ENCODE measurements at regions not wholly inside any gene's neighbourhood (a gene's known extent, or its start where the extent isn't known, plus 50 kb on each side); places are given as distances from the start of the nearest gene placed in this dataset.

GRCh38 chr14:41137741-41138140 is 468.9 kb upstream of the LRFN5 start:
- no peaks in the 10 kb centered on the region for H3K4me1 ChIP-seq (ENCODE audit: control insufficient read depth in 1 of 2, insufficient read depth in 2 of 2, low read depth in 1 of 2, low read length in 1 of 2)
- H3K9me3 ChIP-seq = no peaks in the 10 kb centered on the region
- no peak for DNase-seq
- no peak overlapping the region for H3K27ac ChIP-seq (ENCODE audit: low read depth in 2 of 2, low read length in 1 of 2)
- no peak overlapping the region for H3K4me2 ChIP-seq
- H3K9me2 ChIP-seq = no peaks in the 10 kb centered on the region
- 62% methylated on average over 2 of the region's 2 CpGs for WGBS (ENCODE audit: low lambda C conversion rate)
- H3F3A ChIP-seq (replicated peaks; ENCODE audit: insufficient read depth) = no peaks in the 10 kb centered on the region
- H3K36me3 ChIP-seq (replicated peaks in 1 of 2; ENCODE audit: control insufficient read depth in 1 of 2, insufficient read depth in 2 of 2, low read length in 1 of 2) = no peaks in the 10 kb centered on the region
- ChIA-PET CTCF (no interaction called here), POLR2A (no interaction called here)
- H2AFZ ChIP-seq (ENCODE audit: low read depth) = no peak overlapping the region
- H3K9ac ChIP-seq = no peak overlapping the region
- H4K20me1 ChIP-seq (ENCODE audit: insufficient read depth) = no peaks in the 10 kb centered on the region
- H3K79me2 ChIP-seq (ENCODE audit: insufficient read depth) = no peaks in the 10 kb centered on the region
- no peak for TF ChIP-seq IRF3 (IDR thresholded peaks at IDR 0.05; ENCODE audit: low read depth, low read length)
- TF ChIP-seq YY1 (IDR thresholded peaks at IDR 0.05; ENCODE audit: low read depth) = no peak
- TF ChIP-seq RCOR1 (IDR thresholded peaks at IDR 0.05; ENCODE audit: low read length) = no peak
- no peaks in the 10 kb centered on the region for H3K27me3 ChIP-seq (ENCODE audit: insufficient read depth)
- no peak overlapping the region for H3K4me3 ChIP-seq (ENCODE audit: low read depth in 2 of 2, low read length in 1 of 2)

GRCh38 chr14:41130274-41130673 is 476.4 kb upstream of the LRFN5 start:
- H3K4me2 ChIP-seq = no peak overlapping the region
- H3K4me1 ChIP-seq (ENCODE audit: control insufficient read depth in 1 of 2, insufficient read depth in 2 of 2, low read depth in 1 of 2, low read length in 1 of 2) = no peaks in the 10 kb centered on the region
- ChIA-PET CTCF (no interaction called here), POLR2A (no interaction called here)
- no CpG with 5 or more reads among the region's 2 CpGs for WGBS (ENCODE audit: low lambda C conversion rate)
- no peak overlapping the region for H2AFZ ChIP-seq (ENCODE audit: low read depth)
- TF ChIP-seq YY1 (IDR thresholded peaks at IDR 0.05; ENCODE audit: low read depth) (no peak), FOXJ3 (CRISPR knock-in tag; IDR thresholded peaks at IDR 0.05) (no peak), USF2 (IDR thresholded peaks at IDR 0.05; ENCODE audit: borderline replicate concordance, low read depth, low read length) (no peak), ELF1 (IDR thresholded peaks at IDR 0.05) (no peak), USF1 (IDR thresholded peaks at IDR 0.05; ENCODE audit: borderline replicate concordance, low read depth) (no peak), RXRA (IDR thresholded peaks at IDR 0.05; ENCODE audit: borderline replicate concordance, low read depth) (no peak), ZBTB33 (IDR thresholded peaks at IDR 0.05; ENCODE audit: borderline replicate concordance, low read depth) (no peak), FOSL2 (IDR thresholded peaks at IDR 0.05; ENCODE audit: borderline replicate concordance, low read depth) (no peak), PBX3 (IDR thresholded peaks at IDR 0.05) (no peak), CHD2 (IDR thresholded peaks at IDR 0.05; ENCODE audit: low read length, partially characterized antibody) (no peak), GATA2 (CRISPR knock-in tag; IDR thresholded peaks at IDR 0.05) (no peak), RFX5 (IDR thresholded peaks at IDR 0.05; ENCODE audit: low read length) (no peak), MXI1 (IDR thresholded peaks at IDR 0.05; ENCODE audit: low read depth, low read length) (no peak), TAF1 (IDR thresholded peaks at IDR 0.05; ENCODE audit: borderline replicate concordance, low read depth, low read length) (no peak), REST (IDR thresholded peaks at IDR 0.05; ENCODE audit: low read depth, low read length) (no peak), RAD21 (IDR thresholded peaks at IDR 0.05; ENCODE audit: low read length) (no peak), TEAD4 (IDR thresholded peaks at IDR 0.05; ENCODE audit: borderline replicate concordance, insufficient read depth) (no peak), MEF2A (IDR thresholded peaks at IDR 0.05; ENCODE audit: borderline replicate concordance, low read depth) (no peak)
- H4K20me1 ChIP-seq (ENCODE audit: insufficient read depth) = no peaks in the 10 kb centered on the region
- no peak overlapping the region for H3K9ac ChIP-seq
- no peak for DNase-seq
- H3K4me3 ChIP-seq (ENCODE audit: low read depth in 2 of 2, low read length in 1 of 2) = no peak overlapping the region
- no peaks in the 10 kb centered on the region for H3K9me2 ChIP-seq
- H3K27me3 ChIP-seq (ENCODE audit: insufficient read depth) = no peaks in the 10 kb centered on the region
- H3K27ac ChIP-seq (ENCODE audit: low read depth in 2 of 2, low read length in 1 of 2) = no peak overlapping the region
- H3K36me3 ChIP-seq (replicated peaks in 1 of 2; ENCODE audit: control insufficient read depth in 1 of 2, insufficient read depth in 2 of 2, low read length in 1 of 2) = no peaks in the 10 kb centered on the region
- no peaks in the 10 kb centered on the region for H3K9me3 ChIP-seq
- no peaks in the 10 kb centered on the region for H3F3A ChIP-seq (replicated peaks; ENCODE audit: insufficient read depth)
- H3K79me2 ChIP-seq (ENCODE audit: insufficient read depth) = no peaks in the 10 kb centered on the region
